Fibroblast of villous mesenchyme (primary cell): ENCODE measurements at regions not wholly inside any gene's neighbourhood (a gene's known extent, or its start where the extent isn't known, plus 50 kb on each side); places are given as distances from the start of the nearest gene placed in this dataset.

ENCODE experiments used
- DNase-seq: peaks from one replicate; pipeline ENCODE4 v3.0.0-alpha.2; 2010; ENCODE audit warnings: low read depth
- H3K4me3 ChIP-seq: 2 replicates; pipeline ENCODE4 v1.5.1; 2011; ENCODE audit warnings: low read depth, mild to moderate bottlenecking, low read length
- TF ChIP-seq, protein P1 (sequence below): IDR thresholded peaks from 2 replicates; pipeline ENCODE4 v1.5.1; 2012; ENCODE audit warnings: low read depth, mild to moderate bottlenecking, low read length; ENCODE audit not compliant: insufficient read depth

GRCh38 chr2:136510244-136510643 lies 255.1 kb upstream of the THSD7B start:
- TF ChIP-seq, protein P1, sequence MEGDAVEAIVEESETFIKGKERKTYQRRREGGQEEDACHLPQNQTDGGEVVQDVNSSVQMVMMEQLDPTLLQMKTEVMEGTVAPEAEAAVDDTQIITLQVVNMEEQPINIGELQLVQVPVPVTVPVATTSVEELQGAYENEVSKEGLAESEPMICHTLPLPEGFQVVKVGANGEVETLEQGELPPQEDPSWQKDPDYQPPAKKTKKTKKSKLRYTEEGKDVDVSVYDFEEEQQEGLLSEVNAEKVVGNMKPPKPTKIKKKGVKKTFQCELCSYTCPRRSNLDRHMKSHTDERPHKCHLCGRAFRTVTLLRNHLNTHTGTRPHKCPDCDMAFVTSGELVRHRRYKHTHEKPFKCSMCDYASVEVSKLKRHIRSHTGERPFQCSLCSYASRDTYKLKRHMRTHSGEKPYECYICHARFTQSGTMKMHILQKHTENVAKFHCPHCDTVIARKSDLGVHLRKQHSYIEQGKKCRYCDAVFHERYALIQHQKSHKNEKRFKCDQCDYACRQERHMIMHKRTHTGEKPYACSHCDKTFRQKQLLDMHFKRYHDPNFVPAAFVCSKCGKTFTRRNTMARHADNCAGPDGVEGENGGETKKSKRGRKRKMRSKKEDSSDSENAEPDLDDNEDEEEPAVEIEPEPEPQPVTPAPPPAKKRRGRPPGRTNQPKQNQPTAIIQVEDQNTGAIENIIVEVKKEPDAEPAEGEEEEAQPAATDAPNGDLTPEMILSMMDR = no peak
- no peak for DNase-seq
- H3K4me3 ChIP-seq = no peak overlapping the region

GRCh38 chr2:136505462-136505861 lies 259.9 kb upstream of the THSD7B start:
- TF ChIP-seq, protein P1 = no peak
- no peak for DNase-seq
- H3K4me3 ChIP-seq = no peak overlapping the region

DNA sequence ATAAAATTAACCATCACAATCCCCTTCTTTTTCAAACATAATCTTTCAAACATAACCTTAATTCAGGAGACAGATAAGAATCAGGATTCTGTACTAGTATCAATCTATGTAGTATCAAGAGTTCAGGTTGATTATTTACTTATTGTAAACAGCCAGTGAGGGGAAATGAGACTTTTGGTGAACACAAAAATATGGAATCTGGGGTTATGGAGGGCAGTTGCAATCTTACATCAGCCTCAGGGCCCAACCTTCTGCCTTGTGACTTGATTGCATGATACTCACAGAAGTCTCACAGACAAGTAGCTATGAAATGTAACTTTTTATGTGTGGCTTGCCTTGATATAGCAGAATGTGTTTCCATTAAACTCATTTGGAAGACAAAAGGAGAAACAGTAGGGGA lies 262.7 kb upstream of the THSD7B start:
- no peak overlapping the region for H3K4me3 ChIP-seq
- no peak for DNase-seq
- TF ChIP-seq, protein P1 = no peak

- no peak for DNase-seq
- TF ChIP-seq, protein P1 = no peak
- H3K4me3 ChIP-seq = no peak overlapping the region
These were observed 267.6 kb upstream of the THSD7B start for GRCh38 chr2:136497709-136498108.

- DNase-seq = no peak
- TF ChIP-seq, protein P1 = no peak
- H3K4me3 ChIP-seq = no peak overlapping the region
These were observed 268.4 kb upstream of the THSD7B start for GRCh38 chr2:136496966-136497365.

DNA sequence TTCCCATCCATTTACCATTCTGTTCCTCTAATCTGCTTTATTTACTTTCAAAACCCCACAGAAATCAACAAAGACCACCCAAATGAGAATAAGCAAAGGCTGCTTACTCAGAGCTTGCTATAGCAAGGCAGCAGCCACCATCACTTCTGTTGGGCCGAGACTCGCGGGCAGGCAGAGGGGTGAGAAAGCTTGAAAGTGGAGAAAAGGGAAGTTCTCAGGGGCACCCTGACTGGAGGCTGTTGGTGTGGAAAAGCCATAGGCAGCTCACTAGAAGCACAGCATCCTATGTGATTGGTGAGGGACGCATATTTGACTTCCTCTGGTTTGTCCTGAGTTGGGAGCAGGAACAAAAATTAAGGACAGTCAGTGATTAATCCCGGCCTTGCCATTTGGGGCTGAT lies 269.7 kb upstream of the THSD7B start:
- no peak for DNase-seq
- TF ChIP-seq, protein P1 = no peak
- H3K4me3 ChIP-seq = no peak overlapping the region

DNA sequence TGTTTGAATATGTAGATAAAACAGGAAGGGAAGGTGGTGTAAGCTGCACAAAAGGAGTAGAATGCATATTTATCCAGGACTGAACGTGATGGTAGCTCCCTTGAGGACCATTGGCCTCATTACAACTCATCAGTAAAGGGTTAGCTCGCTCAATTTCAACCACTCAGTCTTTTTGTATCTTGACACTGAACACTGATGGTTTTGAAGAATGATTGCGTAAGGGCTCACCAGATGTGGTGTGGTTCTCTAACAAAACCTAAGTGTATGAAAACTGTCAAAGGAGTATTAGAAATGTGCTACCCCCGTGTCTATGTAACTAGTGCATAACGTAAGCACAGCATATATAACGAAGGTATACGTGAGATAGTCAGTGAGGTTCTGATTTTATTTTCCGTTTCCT lies 272.4 kb upstream of the THSD7B start:
- no peak for DNase-seq
- TF ChIP-seq, protein P1 = no peak
- no peak overlapping the region for H3K4me3 ChIP-seq
